Activated naive CD8-positive, alpha-beta T cell treated with anti-CD3 and anti-CD28 coated beads, Interleukin-2, amount 10 ng/mL, durations not matched to agents 7 days and 5 days (primary cell): ENCODE measurements at regions not wholly inside any gene's neighbourhood (a gene's known extent, or its start where the extent isn't known, plus 50 kb on each side); places are given as distances from the start of the nearest gene placed in this dataset.
"Not testable (repeated sequence)": the region's sequence is repeated elsewhere in the genome, so short reads cannot be mapped to it uniquely, and the experiment has no call there.

ENCODE experiments used
- ATAC-seq: fragments of 150-1000 bp; cut with Tn5 transposase; one replicate; pipeline ENCODE4 v1.10.0; 2021; ENCODE audit warnings: low read depth, moderate library complexity
- POLR2A ChIA-PET: fragments of 350-600 bp; sonication (Branson Sonifier 250); formaldehyde crosslinking; loops from one replicate; lab custom pipeline; 2021; ENCODE audit warnings: antibody characterized with exemption; lab: Charles Lee
- DNase-seq: peaks from one replicate; pipeline ENCODE4 v3.0.0; 2021
- H3K27ac Mint-ChIP-seq: one replicate; pipeline ENCODE4 v1.8.0; 2022; ENCODE audit warnings: mild to moderate bottlenecking, mixed read lengths
- H3K27me3 Mint-ChIP-seq: one replicate; pipeline ENCODE4 v1.8.0; 2022; ENCODE audit warnings: mild to moderate bottlenecking, moderate library complexity, mixed read lengths
- H3K36me3 Mint-ChIP-seq: one replicate; pipeline ENCODE4 v1.8.0; 2021; ENCODE audit warnings: mild to moderate bottlenecking, mixed read lengths
- H3K4me1 Mint-ChIP-seq: one replicate; pipeline ENCODE4 v1.8.0; 2021; ENCODE audit warnings: mixed read lengths
- H3K4me3 Mint-ChIP-seq: one replicate; pipeline ENCODE4 v1.8.0; 2022; ENCODE audit warnings: mild to moderate bottlenecking, moderate library complexity, mixed read lengths
- H3K9me3 Mint-ChIP-seq: one replicate; pipeline ENCODE4 v1.8.0; 2021; ENCODE audit warnings: mixed read lengths

DNA sequence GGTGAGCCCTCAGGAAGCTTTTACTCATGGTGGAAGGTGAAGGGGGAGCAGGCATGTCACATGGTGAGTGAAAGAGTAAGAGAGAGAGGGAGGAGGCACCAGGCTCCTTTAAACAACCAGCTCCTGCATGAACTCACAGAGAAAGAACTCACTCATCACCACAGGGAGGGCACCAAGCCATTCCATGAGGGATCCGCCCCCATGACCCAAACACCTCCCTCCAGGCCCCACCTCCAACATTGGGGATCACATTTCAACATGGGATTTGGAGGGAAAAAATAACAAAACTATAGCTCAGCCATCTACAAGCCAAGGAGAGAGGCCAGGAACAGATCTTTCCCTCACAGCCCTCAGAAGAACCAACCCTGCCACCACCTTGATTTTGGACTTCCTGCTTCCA, 153.9 kb downstream of the GOLGA8K start:
- H3K9me3 Mint-ChIP-seq, DNase-seq, POLR2A ChIA-PET, H3K27ac Mint-ChIP-seq, H3K27me3 Mint-ChIP-seq, H3K4me1 Mint-ChIP-seq, H3K4me3 Mint-ChIP-seq, ATAC-seq, H3K36me3 Mint-ChIP-seq: not testable (repeated sequence)

DNA sequence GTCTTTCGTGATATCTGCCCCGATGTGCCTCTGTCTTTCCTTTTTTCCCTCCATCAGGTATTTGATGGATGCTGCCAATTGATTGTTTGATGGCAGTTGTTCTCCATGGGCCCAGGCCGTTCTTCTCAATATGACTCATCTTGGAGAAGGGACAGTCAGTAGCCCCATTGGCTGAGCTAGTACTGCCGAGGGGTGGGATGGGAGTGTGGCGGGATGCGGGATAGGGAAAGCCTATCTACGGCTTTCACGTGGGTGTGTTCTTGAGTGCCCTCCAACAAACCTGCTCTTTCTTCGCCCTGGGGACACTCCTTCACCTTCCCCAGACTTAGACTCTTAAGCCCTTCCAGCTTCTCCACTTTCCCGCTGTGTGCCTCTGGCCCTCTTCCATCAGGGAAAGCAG, 159.4 kb downstream of the GOLGA8K start:
- H3K4me3 Mint-ChIP-seq, H3K27ac Mint-ChIP-seq, DNase-seq, H3K4me1 Mint-ChIP-seq, H3K9me3 Mint-ChIP-seq, H3K36me3 Mint-ChIP-seq, ATAC-seq, POLR2A ChIA-PET, H3K27me3 Mint-ChIP-seq: not testable (repeated sequence)

DNA sequence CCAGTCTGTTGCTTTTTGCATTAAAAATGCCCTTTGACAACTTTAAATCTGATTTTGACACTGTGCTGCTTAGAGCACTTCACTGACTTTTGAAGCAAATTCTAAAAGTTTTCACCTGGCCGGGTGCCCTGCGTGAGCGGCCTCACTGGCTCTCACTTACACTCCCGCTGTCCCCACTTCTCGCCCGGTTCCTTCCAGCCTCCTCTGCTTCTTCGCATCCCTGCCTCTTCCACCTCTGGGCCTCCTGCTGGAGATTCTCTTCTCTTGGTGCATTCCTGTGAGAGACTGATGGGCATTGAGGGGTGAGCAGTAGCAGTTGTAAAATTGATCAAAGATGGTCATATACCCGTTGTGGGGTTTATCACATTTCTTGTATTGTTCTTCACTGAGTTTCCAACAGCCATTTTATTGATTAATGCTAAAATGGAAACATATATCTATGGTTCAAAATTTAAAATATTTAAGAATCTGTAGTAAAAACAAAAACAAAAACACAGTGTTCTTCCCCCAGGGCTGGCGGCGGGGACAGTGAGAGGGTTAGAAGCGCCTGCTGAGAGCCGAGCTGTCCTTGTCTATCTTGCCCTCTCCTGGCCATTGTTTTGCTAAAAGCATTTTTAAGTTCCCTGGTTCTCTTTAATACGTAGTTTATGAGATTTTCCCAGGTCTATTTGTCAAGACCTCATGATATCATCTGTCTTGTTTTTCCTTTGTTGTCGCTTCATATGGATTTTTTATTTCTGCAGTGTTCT, 160.1 kb downstream of the GOLGA8K start:
- H3K36me3 Mint-ChIP-seq, H3K4me1 Mint-ChIP-seq, H3K27ac Mint-ChIP-seq, ATAC-seq, H3K4me3 Mint-ChIP-seq, H3K27me3 Mint-ChIP-seq, POLR2A ChIA-PET, H3K9me3 Mint-ChIP-seq, DNase-seq: not testable (repeated sequence)

DNA sequence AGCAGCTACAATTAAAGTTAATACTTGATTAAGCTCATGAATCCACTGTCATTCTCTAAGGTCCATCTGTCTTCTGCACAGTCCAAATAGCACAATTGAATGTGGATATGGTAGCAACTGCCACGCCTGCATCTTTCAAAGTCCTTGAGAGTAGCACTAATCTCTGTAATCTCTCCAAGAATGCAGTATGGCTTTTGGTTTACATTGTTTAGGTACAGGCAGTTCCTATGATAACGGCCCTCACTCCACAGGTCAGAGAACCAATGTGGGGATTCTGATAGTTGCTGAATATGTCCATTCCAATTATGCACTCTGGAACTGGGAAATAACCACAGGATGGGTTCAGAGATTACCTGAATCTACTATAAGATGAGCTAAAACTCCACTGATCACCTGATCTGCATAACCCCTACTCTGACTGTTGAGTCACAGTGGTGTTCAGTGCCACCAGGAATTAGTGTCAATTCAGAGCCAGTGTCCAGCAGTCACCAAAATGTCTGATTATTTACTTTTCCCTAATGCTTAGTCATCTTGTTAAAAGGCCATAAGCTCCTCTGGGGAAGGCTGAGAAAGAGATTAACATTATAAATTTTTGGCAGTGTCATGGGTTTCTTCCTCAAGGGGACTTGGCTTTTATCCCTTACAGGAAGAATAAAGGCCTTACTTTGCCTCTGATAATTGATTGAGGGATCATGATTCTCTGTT, 175.5 kb downstream of the GOLGA8K start:
- H3K27me3 Mint-ChIP-seq, H3K4me3 Mint-ChIP-seq, H3K36me3 Mint-ChIP-seq, H3K4me1 Mint-ChIP-seq, H3K27ac Mint-ChIP-seq, DNase-seq, ATAC-seq, H3K9me3 Mint-ChIP-seq, POLR2A ChIA-PET: not testable (repeated sequence)

DNA sequence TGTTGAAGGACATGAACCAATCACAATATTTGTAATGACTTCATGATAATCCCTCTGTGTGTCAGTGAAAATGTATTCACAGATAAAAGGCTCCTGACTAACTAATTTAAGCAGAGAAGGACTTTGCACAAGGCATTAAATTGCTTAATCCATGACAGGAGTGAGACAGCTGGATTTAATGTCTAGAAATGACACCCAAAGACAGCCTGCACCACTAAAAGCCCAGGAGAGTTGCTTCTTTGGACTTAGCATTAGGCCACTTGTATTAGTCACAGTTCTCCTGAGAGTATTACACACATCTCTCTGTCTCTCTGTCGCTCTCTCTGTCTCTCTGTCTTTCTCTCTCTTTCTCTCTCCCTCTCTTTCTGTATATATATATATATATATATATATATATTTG, 180.4 kb downstream of the GOLGA8K start:
- H3K4me3 Mint-ChIP-seq: no peak overlapping the region
- peaks cover 2% of the 10 kb centered on the region for H3K27me3 Mint-ChIP-seq
- no peaks in the 10 kb centered on the region for H3K36me3 Mint-ChIP-seq
- DNase-seq (no peak), ATAC-seq (no peak)
- no peak overlapping the region for H3K27ac Mint-ChIP-seq
- H3K9me3 Mint-ChIP-seq: peaks cover 4% of the 10 kb centered on the region
- POLR2A ChIA-PET: no interaction called here
- H3K4me1 Mint-ChIP-seq: no peaks in the 10 kb centered on the region
